ENCODE measurements at regions not wholly inside any gene's neighbourhood (a gene's known extent, or its start where the extent isn't known, plus 50 kb on each side); places are given as distances from the start of the nearest gene placed in this dataset.
A peak's percentile ranks its signal among the peaks of the same experiment; 100 is the strongest.

DNA sequence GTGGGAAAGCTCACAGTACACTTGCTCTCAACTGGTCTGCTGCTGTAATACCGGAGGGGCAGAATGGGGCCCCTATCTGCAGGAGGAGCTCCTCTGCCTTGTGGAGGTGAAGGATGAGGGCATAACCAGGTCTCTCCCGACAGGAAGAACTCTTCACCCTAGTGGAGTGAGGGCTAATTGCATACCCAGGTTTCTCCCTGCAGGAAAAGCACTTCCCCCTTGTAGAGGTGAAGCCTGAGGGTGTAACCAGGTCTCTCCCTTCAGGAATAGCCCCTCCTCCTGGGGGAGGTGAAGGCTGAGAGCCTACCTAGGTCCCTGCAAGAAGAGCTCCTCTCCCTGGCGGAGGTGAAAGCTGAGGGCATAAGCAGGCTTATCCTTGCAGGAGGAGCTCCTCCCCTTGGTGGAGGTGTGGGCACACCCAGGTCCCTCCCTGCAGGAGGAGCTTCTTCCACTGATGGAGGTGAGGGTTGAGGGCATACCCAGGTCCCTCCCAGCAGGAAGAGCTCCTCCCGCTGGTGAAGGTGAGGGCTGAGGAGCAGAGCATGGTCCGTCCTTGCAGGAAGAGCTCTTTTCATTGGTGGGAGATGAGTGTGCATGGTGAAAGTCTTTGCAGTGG is 954.1 kb downstream of the NLGN4Y start:
- no peaks in the 10 kb centered on the region for H3K9me3 ChIP-seq
- no peaks in the 10 kb centered on the region for H3K4me1 ChIP-seq
- no peak overlapping the region for H3K4me2 ChIP-seq
- H3K27ac ChIP-seq, result no peak overlapping the region
- TF ChIP-seq BHLHE40 (IDR thresholded peaks at IDR 0.05; ENCODE audit: low read depth, low read length) (no peak), TP53 (CRISPR knock-in tag; IDR thresholded peaks at IDR 0.05) (no peak), POLR2AphosphoS2 (conservative IDR thresholded peaks at IDR 0.05; ENCODE audit: low read length) (no peak)
- TF ChIP-seq, protein P1, sequence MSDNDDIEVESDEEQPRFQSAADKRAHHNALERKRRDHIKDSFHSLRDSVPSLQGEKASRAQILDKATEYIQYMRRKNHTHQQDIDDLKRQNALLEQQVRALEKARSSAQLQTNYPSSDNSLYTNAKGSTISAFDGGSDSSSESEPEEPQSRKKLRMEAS (IDR thresholded peaks at IDR 0.05), result no peak
- 38% methylated on average over 4 of the region's 5 CpGs for WGBS (ENCODE audit: missing lambda C conversion rate)
- ATAC-seq, result peak in 1 of 2 experiments; percentile 86; a peak in 3 of 6 replicates
- DNase-seq (ENCODE audit: low read depth in 1 of 2, low spot score in 1 of 2), result peak in 1 of 2 experiments; percentile 26
- ChIA-PET POLR2A (no interaction called here), CTCF (no interaction called here)
- no peak overlapping the region for H3K4me3 ChIP-seq
- FAIRE-seq, result no peak

DNA sequence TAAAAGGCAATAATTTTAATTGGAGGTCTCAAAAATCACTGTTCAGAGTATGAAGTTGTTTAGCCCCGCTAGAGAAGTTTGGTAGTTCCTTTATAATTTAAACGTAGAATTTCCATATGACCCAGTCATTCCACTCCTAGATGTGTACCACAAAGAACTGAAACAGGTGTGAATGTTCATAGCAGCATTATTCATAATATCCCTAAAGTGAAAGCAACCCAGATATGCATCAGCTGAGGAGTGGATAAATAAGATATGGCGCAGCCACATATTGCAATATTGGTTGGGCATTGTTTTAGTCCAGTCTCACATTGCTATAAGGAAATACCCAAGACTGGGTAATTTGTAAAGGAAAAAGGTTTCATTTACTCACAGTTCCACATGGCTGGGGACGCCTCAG is 976.2 kb downstream of the NLGN4Y start:
- TF ChIP-seq FOSB (CRISPR knock-in tag; IDR thresholded peaks at IDR 0.05) (no peak), SMC3 (IDR thresholded peaks at IDR 0.05) (no peak), MAFK (IDR thresholded peaks at IDR 0.05; ENCODE audit: partially characterized antibody) (no peak)
- TF ChIP-seq, protein P2, sequence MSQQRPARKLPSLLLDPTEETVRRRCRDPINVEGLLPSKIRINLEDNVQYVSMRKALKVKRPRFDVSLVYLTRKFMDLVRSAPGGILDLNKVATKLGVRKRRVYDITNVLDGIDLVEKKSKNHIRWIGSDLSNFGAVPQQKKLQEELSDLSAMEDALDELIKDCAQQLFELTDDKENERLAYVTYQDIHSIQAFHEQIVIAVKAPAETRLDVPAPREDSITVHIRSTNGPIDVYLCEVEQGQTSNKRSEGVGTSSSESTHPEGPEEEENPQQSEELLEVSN (IDR thresholded peaks at IDR 0.05; ENCODE audit: borderline replicate concordance, low read depth), result no peak
- CTCF ChIA-PET, result no interaction called here
- POLR2A ChIA-PET, result no interaction called here
- DNase-seq (ENCODE audit: low read depth in 1 of 2, low spot score in 1 of 2) (no peak), FAIRE-seq (no peak), ATAC-seq (no peak)
- Histone ChIP-seq H3K4me1 (no peaks in the 10 kb centered on the region), H3K4me2 (no peak overlapping the region), H3K9me3 (no peaks in the 10 kb centered on the region), H3K4me3 (no peak overlapping the region), H3K27ac (no peak overlapping the region)
- WGBS (ENCODE audit: missing lambda C conversion rate), result 6% methylated on average over 4 of the region's 4 CpGs

DNA sequence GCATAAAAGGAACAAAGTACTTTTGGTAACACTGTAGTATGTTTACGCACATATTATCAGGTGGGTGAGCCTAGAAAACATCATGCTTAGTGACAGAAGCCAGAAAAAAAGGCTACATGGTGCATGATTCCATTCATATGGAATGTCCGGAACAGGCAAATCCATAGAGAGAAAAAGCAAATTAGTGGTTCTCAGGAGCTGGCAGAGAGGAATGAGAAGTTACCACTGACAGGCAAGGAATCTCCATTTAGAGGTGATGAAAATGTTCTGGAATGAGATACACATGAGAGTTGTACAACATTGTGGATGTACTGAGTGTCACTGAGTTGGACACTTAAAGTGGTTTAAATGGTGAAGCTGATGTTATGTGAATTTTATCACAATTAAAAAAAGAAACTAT is 976.9 kb downstream of the NLGN4Y start:
- DNase-seq (ENCODE audit: low read depth in 1 of 2, low spot score in 1 of 2) (no peak), FAIRE-seq (no peak), ATAC-seq (no peak)
- Histone ChIP-seq H3K4me2 (no peak overlapping the region), H3K4me1 (no peaks in the 10 kb centered on the region), H3K27ac (no peak overlapping the region), H3K4me3 (no peak overlapping the region), H3K9me3 (no peaks in the 10 kb centered on the region)
- WGBS (ENCODE audit: missing lambda C conversion rate), result 93% methylated on average over 2 of the region's 2 CpGs
- no peak for TF ChIP-seq MAZ (IDR thresholded peaks at IDR 0.05; ENCODE audit: borderline replicate concordance, low read depth, low read length)
- no peak for TF ChIP-seq ESRRA (IDR thresholded peaks at IDR 0.05; ENCODE audit: borderline replicate concordance, low read length)
- no peak for TF ChIP-seq RFX5 (IDR thresholded peaks at IDR 0.05)
- TF ChIP-seq MAFK (IDR thresholded peaks at IDR 0.05; ENCODE audit: partially characterized antibody), result no peak
- no peak for TF ChIP-seq JUN (IDR thresholded peaks at IDR 0.05)
- TF ChIP-seq ZFP36 (IDR thresholded peaks at IDR 0.05; ENCODE audit: borderline replicate concordance, partially characterized antibody), result no peak
- TF ChIP-seq RCOR1 (IDR thresholded peaks at IDR 0.05; ENCODE audit: low read depth, low read length), result no peak
- no peak for TF ChIP-seq PHF8 (IDR thresholded peaks at IDR 0.05; ENCODE audit: borderline replicate concordance, low read depth)
- TF ChIP-seq FOXS1 (CRISPR knock-in tag; IDR thresholded peaks at IDR 0.05), result no peak
- no peak for TF ChIP-seq SMC3 (IDR thresholded peaks at IDR 0.05)
- TF ChIP-seq, protein P3, sequence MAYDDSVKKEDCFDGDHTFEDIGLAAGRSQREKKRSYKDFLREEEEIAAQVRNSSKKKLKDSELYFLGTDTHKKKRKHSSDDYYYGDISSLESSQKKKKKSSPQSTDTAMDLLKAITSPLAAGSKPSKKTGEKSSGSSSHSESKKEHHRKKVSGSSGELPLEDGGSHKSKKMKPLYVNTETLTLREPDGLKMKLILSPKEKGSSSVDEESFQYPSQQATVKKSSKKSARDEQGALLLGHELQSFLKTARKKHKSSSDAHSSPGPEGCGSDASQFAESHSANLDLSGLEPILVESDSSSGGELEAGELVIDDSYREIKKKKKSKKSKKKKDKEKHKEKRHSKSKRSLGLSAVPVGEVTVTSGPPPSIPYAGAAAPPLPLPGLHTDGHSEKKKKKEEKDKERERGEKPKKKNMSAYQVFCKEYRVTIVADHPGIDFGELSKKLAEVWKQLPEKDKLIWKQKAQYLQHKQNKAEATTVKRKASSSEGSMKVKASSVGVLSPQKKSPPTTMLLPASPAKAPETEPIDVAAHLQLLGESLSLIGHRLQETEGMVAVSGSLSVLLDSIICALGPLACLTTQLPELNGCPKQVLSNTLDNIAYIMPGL (CRISPR knock-in tag; IDR thresholded peaks at IDR 0.05; ENCODE audit: borderline replicate concordance), result no peak
- TF ChIP-seq TP53 (CRISPR knock-in tag; IDR thresholded peaks at IDR 0.05), result no peak
- no peak for TF ChIP-seq SREBF2 (IDR thresholded peaks at IDR 0.05)
- TF ChIP-seq, protein P4, sequence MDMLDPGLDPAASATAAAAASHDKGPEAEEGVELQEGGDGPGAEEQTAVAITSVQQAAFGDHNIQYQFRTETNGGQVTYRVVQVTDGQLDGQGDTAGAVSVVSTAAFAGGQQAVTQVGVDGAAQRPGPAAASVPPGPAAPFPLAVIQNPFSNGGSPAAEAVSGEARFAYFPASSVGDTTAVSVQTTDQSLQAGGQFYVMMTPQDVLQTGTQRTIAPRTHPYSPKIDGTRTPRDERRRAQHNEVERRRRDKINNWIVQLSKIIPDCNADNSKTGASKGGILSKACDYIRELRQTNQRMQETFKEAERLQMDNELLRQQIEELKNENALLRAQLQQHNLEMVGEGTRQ (IDR thresholded peaks at IDR 0.05), result no peak
- ChIA-PET CTCF (no interaction called here), POLR2A (no interaction called here)

Data from A549 (cell line).